Epithelial cell of prostate (primary cell): ENCODE measurements at regions not wholly inside any gene's neighbourhood (a gene's known extent, or its start where the extent isn't known, plus 50 kb on each side); places are given as distances from the start of the nearest gene placed in this dataset.
"Not testable (repeated sequence)": the region's sequence is repeated elsewhere in the genome, so short reads cannot be mapped to it uniquely, and the experiment has no call there.

Experiments used
- DNase-seq: peaks from one replicate; pipeline ENCODE4 v3.0.0-alpha.2; 2011; ENCODE audit warnings: low read depth, low spot score
- H3K27ac ChIP-seq: fragments of 450-650 bp; 2 replicates; pipeline ENCODE4 v1.5.1; 2017; ENCODE audit warnings: mild to moderate bottlenecking

- H3K27ac ChIP-seq: no peak overlapping the region
- DNase-seq: no peak
Measured at GRCh38 chrX:96483647-96484160, 200.9 kb upstream of the DIAPH2 start.

- H3K27ac ChIP-seq, DNase-seq: not testable (repeated sequence)
Measured at GRCh38 chrX:96486687-96487086, 198.0 kb upstream of the DIAPH2 start.

- DNase-seq: no peak
- H3K27ac ChIP-seq: no peak overlapping the region
Measured at GRCh38 chrX:96502507-96502906, 182.1 kb upstream of the DIAPH2 start.

- not testable (repeated sequence) for DNase-seq, H3K27ac ChIP-seq
Measured at GRCh38 chrX:96529386-96529785, 155.3 kb upstream of the DIAPH2 start.

GRCh38 chrX:96538104-96538725 is 146.4 kb upstream of the DIAPH2 start:
- H3K27ac ChIP-seq: peak overlapping the region; percentile 37
- DNase-seq: no peak

- no peak overlapping the region for H3K27ac ChIP-seq
- no peak for DNase-seq
Measured at GRCh38 chrX:96540111-96540631, 144.5 kb upstream of the DIAPH2 start.

GRCh38 chrX:96546281-96546680 is 138.4 kb upstream of the DIAPH2 start:
- H3K27ac ChIP-seq, DNase-seq: not testable (repeated sequence)

GRCh38 chrX:96551322-96551872 is 133.2 kb upstream of the DIAPH2 start:
- no peak for DNase-seq
- no peak overlapping the region for H3K27ac ChIP-seq

- no peak for DNase-seq
- no peak overlapping the region for H3K27ac ChIP-seq
Measured at GRCh38 chrX:96556886-96557285, 127.8 kb upstream of the DIAPH2 start.

- H3K27ac ChIP-seq, DNase-seq: not testable (repeated sequence)
Measured at GRCh38 chrX:96561129-96561528, 123.5 kb upstream of the DIAPH2 start.

GRCh38 chrX:96563646-96564045 is 121.0 kb upstream of the DIAPH2 start:
- no peak overlapping the region for H3K27ac ChIP-seq
- no peak for DNase-seq

GRCh38 chrX:96564595-96564994 is 120.0 kb upstream of the DIAPH2 start:
- no peak for DNase-seq

GRCh38 chrX:96566878-96567277 is 117.8 kb upstream of the DIAPH2 start:
- no peak for DNase-seq
- no peak overlapping the region for H3K27ac ChIP-seq

More at GRCh38 chrX:96564595-96564994, 120.0 kb upstream of the DIAPH2 start:
- H3K27ac ChIP-seq: no peak overlapping the region

GRCh38 chrX:96568071-96568470 is 116.6 kb upstream of the DIAPH2 start:
- H3K27ac ChIP-seq: no peak overlapping the region
- DNase-seq: no peak

GRCh38 chrX:96569034-96569433 is 115.6 kb upstream of the DIAPH2 start:
- no peak for DNase-seq

GRCh38 chrX:96575011-96575410 is 109.6 kb upstream of the DIAPH2 start:
- no peak for DNase-seq
- no peak overlapping the region for H3K27ac ChIP-seq

More at GRCh38 chrX:96569034-96569433, 115.6 kb upstream of the DIAPH2 start:
- H3K27ac ChIP-seq: no peak overlapping the region

GRCh38 chrX:96576368-96576767 is 108.3 kb upstream of the DIAPH2 start:
- no peak for DNase-seq
- no peak overlapping the region for H3K27ac ChIP-seq

GRCh38 chrX:96578781-96579180 is 105.9 kb upstream of the DIAPH2 start:
- no peak overlapping the region for H3K27ac ChIP-seq
- DNase-seq: no peak

GRCh38 chrX:96579252-96579651 is 105.4 kb upstream of the DIAPH2 start:
- DNase-seq: no peak
- no peak overlapping the region for H3K27ac ChIP-seq

- no peak overlapping the region for H3K27ac ChIP-seq
- no peak for DNase-seq
Measured at GRCh38 chrX:96590403-96590802, 94.2 kb upstream of the DIAPH2 start.

GRCh38 chrX:96591421-96591820 is 93.2 kb upstream of the DIAPH2 start:
- DNase-seq: no peak
- H3K27ac ChIP-seq: no peak overlapping the region

- DNase-seq, H3K27ac ChIP-seq: not testable (repeated sequence)
Measured at GRCh38 chrX:96597847-96598246, 86.8 kb upstream of the DIAPH2 start.
